ENCODE measurements at regions not wholly inside any gene's neighbourhood (a gene's known extent, or its start where the extent isn't known, plus 50 kb on each side); places are given as distances from the start of the nearest gene placed in this dataset.

DNA sequence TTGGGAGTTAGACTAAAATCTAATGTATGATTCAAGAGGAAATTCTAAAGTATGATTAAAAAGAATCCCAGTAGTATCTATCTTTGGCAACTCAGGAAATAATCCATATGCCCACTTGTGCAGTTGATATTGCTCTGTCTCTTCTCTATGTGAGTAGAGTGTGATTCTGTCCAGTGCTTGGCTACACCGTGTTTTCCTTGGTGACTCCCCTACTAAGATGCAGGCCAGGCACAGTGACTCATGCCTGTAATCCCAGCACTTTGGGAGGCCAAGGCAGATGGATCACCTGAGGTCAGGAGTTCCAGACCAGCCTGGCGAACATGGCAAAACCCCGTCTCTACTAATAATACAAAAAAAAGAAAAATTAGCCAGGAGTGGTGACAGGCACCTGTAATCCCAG lies 495.4 kb downstream of the MAT2B start:
- H3K27ac ChIP-seq (ENCODE audit: low read depth, low read length) = no peak overlapping the region
- no peak overlapping the region for H3K9ac ChIP-seq (ENCODE audit: low read length)
- H3K36me3 ChIP-seq (ENCODE audit: control insufficient read depth, insufficient read depth, low read length) = no peaks in the 10 kb centered on the region
- no peaks in the 10 kb centered on the region for H3K27me3 ChIP-seq (ENCODE audit: control insufficient read depth, insufficient read depth, low read length)
- peaks cover 3% of the 10 kb centered on the region for H3K4me1 ChIP-seq (ENCODE audit: control insufficient read depth, insufficient read depth, low read length)
- no peak overlapping the region for H3K4me3 ChIP-seq (ENCODE audit: low read length)

GRCh38 chr5:164002214-164002613 lies 496.8 kb downstream of the MAT2B start:
- H3K27me3 ChIP-seq (ENCODE audit: control insufficient read depth, insufficient read depth, low read length) = no peaks in the 10 kb centered on the region
- H3K36me3 ChIP-seq (ENCODE audit: control insufficient read depth, insufficient read depth, low read length) = no peaks in the 10 kb centered on the region
- peak overlapping the region; percentile 71 for H3K27ac ChIP-seq (ENCODE audit: low read depth, low read length)
- no peak overlapping the region for H3K9ac ChIP-seq (ENCODE audit: low read length)
- peaks cover 3% of the 10 kb centered on the region for H3K4me1 ChIP-seq (ENCODE audit: control insufficient read depth, insufficient read depth, low read length)
- H3K4me3 ChIP-seq (ENCODE audit: low read length) = no peak overlapping the region

GRCh38 chr5:164002628-164003027 lies 497.2 kb downstream of the MAT2B start:
- Histone ChIP-seq H3K9ac (ENCODE audit: low read length) (no peak overlapping the region), H3K27ac (ENCODE audit: low read depth, low read length) (peak overlapping the region; percentile 71), H3K4me1 (ENCODE audit: control insufficient read depth, insufficient read depth, low read length) (peaks cover 3% of the 10 kb centered on the region), H3K27me3 (ENCODE audit: control insufficient read depth, insufficient read depth, low read length) (no peaks in the 10 kb centered on the region), H3K4me3 (ENCODE audit: low read length) (no peak overlapping the region), H3K36me3 (ENCODE audit: control insufficient read depth, insufficient read depth, low read length) (no peaks in the 10 kb centered on the region)

DNA sequence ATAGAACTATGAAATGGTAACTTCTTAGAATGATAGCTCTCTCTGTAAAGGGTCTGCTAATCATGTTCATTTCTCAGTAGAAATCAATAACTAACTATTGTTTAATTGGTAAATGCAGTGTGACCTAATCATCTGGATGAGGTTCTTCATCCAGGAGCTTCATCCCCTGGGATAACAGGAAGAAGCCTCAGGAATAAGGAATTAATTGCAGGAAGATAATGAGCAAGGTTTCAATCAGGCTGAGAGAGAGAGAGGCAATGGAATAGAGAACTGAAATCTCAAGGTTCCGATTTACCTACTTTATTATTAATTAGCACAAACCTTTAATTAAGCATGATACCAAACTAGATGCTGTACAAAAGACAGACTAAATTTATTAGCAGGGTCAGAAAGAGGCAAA lies 499.7 kb downstream of the MAT2B start:
- Histone ChIP-seq H3K4me1 (ENCODE audit: control insufficient read depth, insufficient read depth, low read length) (peaks cover 3% of the 10 kb centered on the region), H3K9ac (ENCODE audit: low read length) (no peak overlapping the region), H3K27me3 (ENCODE audit: control insufficient read depth, insufficient read depth, low read length) (no peaks in the 10 kb centered on the region), H3K36me3 (ENCODE audit: control insufficient read depth, insufficient read depth, low read length) (no peaks in the 10 kb centered on the region), H3K27ac (ENCODE audit: low read depth, low read length) (no peak overlapping the region), H3K4me3 (ENCODE audit: low read length) (no peak overlapping the region)

DNA sequence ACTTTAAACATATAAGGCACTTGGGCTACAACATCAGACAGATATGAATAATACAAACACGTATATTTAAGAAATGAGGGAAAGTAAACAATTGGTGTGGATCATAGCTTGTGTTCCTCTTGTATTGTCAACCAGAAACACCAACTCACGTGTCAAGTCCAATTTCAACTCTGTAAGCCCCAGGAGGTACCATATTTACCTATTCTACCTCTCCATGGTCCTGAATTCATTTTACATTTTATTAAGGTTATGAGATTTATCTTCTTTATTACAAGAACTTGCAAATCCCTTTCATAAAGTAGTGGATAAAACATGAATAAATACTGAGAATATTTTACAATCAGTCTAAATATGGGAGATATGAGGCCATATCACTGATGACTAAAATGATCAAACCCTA lies 501.6 kb downstream of the MAT2B start:
- Histone ChIP-seq H3K27me3 (ENCODE audit: control insufficient read depth, insufficient read depth, low read length) (no peaks in the 10 kb centered on the region), H3K4me3 (ENCODE audit: low read length) (no peak overlapping the region), H3K36me3 (ENCODE audit: control insufficient read depth, insufficient read depth, low read length) (no peaks in the 10 kb centered on the region), H3K9ac (ENCODE audit: low read length) (no peak overlapping the region), H3K27ac (ENCODE audit: low read depth, low read length) (no peak overlapping the region), H3K4me1 (ENCODE audit: control insufficient read depth, insufficient read depth, low read length) (peaks cover 3% of the 10 kb centered on the region)

DNA sequence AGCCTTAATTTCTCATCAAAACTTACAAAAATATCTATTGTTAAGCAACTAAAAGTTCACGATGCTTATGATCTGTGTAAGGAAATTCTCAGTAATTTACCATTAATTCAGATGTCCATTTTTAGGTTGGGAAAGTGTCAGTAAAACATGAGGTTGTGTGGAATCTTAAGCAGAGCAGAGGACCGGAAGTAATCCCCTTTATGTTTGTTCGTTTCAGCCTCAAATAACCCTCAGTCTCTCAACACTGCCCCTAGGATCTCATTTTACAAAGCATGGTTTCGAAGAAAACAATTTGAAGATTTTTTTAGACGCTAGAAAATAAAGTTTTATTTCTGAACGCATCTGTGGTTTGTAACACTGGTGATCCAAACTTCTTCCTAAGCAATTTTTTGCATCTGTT lies 504.2 kb downstream of the MAT2B start:
- H3K4me3 ChIP-seq (ENCODE audit: low read length) = no peak overlapping the region
- H3K27me3 ChIP-seq (ENCODE audit: control insufficient read depth, insufficient read depth, low read length) = no peaks in the 10 kb centered on the region
- no peak overlapping the region for H3K9ac ChIP-seq (ENCODE audit: low read length)
- no peaks in the 10 kb centered on the region for H3K36me3 ChIP-seq (ENCODE audit: control insufficient read depth, insufficient read depth, low read length)
- H3K27ac ChIP-seq (ENCODE audit: low read depth, low read length) = no peak overlapping the region
- no peaks in the 10 kb centered on the region for H3K4me1 ChIP-seq (ENCODE audit: control insufficient read depth, insufficient read depth, low read length)

DNA sequence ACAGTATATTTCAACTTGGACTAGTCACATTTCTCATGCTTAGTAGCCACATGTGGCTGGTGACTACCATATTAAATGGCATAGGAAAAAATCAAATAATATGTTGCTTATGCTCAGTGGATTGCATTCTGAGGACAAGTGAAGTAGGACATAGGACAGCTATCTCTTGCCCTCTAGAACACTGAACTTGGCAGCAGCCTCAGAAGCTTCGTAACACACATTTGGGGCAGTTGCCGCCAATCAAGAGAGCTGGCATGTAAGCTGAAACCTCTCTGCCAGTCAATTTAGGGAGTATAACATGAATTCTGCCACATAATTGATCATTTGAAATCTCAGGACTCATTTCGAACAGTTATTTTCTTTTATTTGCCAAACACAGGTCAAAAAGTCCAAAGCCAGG lies 505.5 kb downstream of the MAT2B start:
- Histone ChIP-seq H3K27ac (ENCODE audit: low read depth, low read length) (no peak overlapping the region), H3K9ac (ENCODE audit: low read length) (no peak overlapping the region), H3K27me3 (ENCODE audit: control insufficient read depth, insufficient read depth, low read length) (no peaks in the 10 kb centered on the region), H3K4me1 (ENCODE audit: control insufficient read depth, insufficient read depth, low read length) (no peaks in the 10 kb centered on the region), H3K36me3 (ENCODE audit: control insufficient read depth, insufficient read depth, low read length) (no peaks in the 10 kb centered on the region), H3K4me3 (ENCODE audit: low read length) (no peak overlapping the region)

GRCh38 chr5:164012371-164012770 lies 507.0 kb downstream of the MAT2B start:
- Histone ChIP-seq H3K4me1 (ENCODE audit: control insufficient read depth, insufficient read depth, low read length) (no peaks in the 10 kb centered on the region), H3K27ac (ENCODE audit: low read depth, low read length) (no peak overlapping the region), H3K27me3 (ENCODE audit: control insufficient read depth, insufficient read depth, low read length) (no peaks in the 10 kb centered on the region), H3K9ac (ENCODE audit: low read length) (no peak overlapping the region), H3K36me3 (ENCODE audit: control insufficient read depth, insufficient read depth, low read length) (no peaks in the 10 kb centered on the region), H3K4me3 (ENCODE audit: low read length) (no peak overlapping the region)

DNA sequence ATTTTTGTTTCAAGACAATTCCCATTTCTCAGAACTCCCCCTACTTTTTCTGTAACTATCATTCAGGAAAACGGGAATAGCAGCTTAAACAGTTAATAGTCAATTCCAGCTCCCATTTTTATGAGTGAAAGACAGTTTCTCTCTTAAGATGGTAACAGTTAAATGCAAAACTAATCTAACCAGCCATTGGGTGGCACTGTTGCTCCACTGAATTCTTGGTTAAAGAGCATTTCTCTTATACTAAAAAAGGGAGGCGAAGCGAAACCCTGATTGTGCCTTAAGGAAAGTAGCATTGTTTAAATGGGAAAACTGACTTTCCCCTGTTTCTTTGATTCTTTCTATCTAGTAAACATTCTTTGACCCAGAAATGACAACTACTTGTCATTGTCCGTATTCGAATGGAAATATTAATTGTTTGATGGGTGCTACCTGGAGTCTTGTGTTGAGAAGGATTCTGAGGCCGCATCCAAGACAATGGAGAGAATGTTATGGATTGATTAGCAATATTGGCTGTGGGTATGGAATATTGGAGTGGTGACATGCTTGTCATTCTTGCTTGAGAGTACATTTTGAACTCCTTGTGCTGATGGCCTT lies 507.8 kb downstream of the MAT2B start:
- Histone ChIP-seq H3K4me3 (ENCODE audit: low read length) (no peak overlapping the region), H3K9ac (ENCODE audit: low read length) (no peak overlapping the region), H3K36me3 (ENCODE audit: control insufficient read depth, insufficient read depth, low read length) (no peaks in the 10 kb centered on the region)

DNA sequence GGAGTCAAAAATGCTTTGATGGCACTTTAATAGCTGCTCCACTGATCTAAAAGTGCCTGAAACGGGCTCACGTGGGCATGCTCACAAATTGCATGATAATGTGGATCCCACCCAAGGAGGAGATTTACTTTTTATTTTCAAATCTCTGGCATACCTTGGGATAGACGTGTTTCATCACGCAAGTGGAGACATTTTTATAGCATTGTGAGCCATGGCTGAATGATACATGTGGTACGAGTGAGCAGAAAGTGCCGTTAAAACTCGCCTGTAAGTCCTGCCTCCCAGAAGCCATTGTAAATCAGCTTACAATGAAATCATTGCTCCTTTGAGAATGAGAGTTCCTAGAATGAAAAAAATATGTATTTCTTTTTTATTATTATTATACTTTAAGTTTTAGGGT lies 514.7 kb downstream of the MAT2B start:
- Histone ChIP-seq H3K27ac (ENCODE audit: low read depth, low read length) (no peak overlapping the region), H3K4me1 (ENCODE audit: control insufficient read depth, insufficient read depth, low read length) (no peaks in the 10 kb centered on the region), H3K27me3 (ENCODE audit: control insufficient read depth, insufficient read depth, low read length) (no peaks in the 10 kb centered on the region)

More for the DNA sequence above, 507.8 kb downstream of the MAT2B start:
- Histone ChIP-seq H3K4me1 (ENCODE audit: control insufficient read depth, insufficient read depth, low read length) (no peaks in the 10 kb centered on the region), H3K27ac (ENCODE audit: low read depth, low read length) (no peak overlapping the region), H3K27me3 (ENCODE audit: control insufficient read depth, insufficient read depth, low read length) (no peaks in the 10 kb centered on the region)

DNA sequence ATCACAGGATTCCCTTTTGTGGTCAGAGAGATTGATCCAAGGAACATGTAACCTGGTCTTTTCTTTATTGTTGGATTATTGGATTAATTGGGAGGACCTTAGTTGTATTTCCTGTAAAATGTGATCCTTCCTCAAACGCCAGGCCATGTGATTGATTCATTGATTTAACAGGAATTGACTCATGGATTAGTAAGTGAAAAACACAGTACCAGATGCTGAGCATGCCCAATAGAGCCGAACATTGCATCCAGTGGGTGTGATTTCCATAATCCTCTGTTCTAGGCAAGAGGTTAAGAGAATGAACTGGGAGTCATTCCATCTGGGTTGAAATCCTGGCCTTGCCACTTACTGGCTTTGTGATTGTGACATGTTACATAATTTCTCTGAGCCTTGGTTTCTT lies 522.3 kb downstream of the MAT2B start:
- no peak overlapping the region for H3K9ac ChIP-seq (ENCODE audit: low read length)
- H3K4me3 ChIP-seq (ENCODE audit: low read length) = no peak overlapping the region
- H3K27me3 ChIP-seq (ENCODE audit: control insufficient read depth, insufficient read depth, low read length) = no peaks in the 10 kb centered on the region
- no peaks in the 10 kb centered on the region for H3K4me1 ChIP-seq (ENCODE audit: control insufficient read depth, insufficient read depth, low read length)
- no peak overlapping the region for H3K27ac ChIP-seq (ENCODE audit: low read depth, low read length)
- no peaks in the 10 kb centered on the region for H3K36me3 ChIP-seq (ENCODE audit: control insufficient read depth, insufficient read depth, low read length)

More for the DNA sequence above, 514.7 kb downstream of the MAT2B start:
- no peak overlapping the region for H3K9ac ChIP-seq (ENCODE audit: low read length)
- no peak overlapping the region for H3K4me3 ChIP-seq (ENCODE audit: low read length)
- no peaks in the 10 kb centered on the region for H3K36me3 ChIP-seq (ENCODE audit: control insufficient read depth, insufficient read depth, low read length)

DNA sequence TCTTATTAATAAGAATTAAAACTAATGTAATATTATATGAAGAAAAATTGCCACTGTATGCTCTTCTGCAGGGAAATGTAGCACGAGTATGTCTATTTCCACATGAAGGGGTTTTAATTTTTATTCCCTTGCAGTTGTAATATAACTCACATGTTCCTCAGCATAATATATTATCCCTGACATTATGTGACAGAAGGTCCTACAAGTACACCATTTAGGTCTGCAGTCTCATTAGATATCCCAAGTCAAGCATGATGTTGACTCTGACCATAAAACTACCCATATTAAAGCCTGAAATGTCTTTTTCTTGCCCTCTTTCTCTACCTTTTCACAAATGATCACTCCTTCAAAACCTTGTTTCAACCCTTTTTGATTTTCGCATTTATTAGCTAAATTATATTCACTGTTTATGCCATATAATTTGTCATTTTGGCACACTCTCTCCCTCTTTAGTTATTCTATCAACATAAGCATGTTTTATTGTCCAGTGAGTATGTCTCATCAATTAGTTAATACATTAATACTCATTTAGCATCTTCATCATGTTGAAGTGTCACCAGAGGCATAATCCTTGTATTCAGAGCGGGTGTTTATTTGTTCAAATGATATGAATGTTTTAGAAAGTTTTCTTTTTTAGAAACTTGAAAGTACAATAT lies 532.8 kb downstream of the MAT2B start:
- no peak overlapping the region for H3K9ac ChIP-seq (ENCODE audit: low read length)
- no peak overlapping the region for H3K4me3 ChIP-seq (ENCODE audit: low read length)
- no peaks in the 10 kb centered on the region for H3K27me3 ChIP-seq (ENCODE audit: control insufficient read depth, insufficient read depth, low read length)
- no peak overlapping the region for H3K27ac ChIP-seq (ENCODE audit: low read depth, low read length)
- no peaks in the 10 kb centered on the region for H3K4me1 ChIP-seq (ENCODE audit: control insufficient read depth, insufficient read depth, low read length)
- H3K36me3 ChIP-seq (ENCODE audit: control insufficient read depth, insufficient read depth, low read length) = no peaks in the 10 kb centered on the region

DNA sequence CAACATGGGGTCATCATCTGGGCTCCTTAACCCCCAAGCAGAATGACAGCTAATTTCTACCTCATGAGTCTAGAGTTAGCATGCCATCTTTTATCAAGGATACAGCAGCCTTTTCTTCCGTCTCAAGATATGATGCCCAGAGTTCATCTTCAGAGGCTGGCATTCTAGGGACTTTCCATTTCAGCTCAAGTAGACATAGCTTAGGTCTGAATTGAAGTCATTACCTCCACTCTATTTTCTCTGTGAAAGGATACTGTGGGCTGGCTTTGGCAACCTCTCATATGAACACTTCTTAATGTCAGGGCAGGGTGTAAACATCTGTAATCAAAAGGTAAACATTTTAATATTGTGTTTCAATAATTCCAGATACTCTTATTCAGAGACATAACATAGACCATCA lies 535.7 kb downstream of the MAT2B start:
- Histone ChIP-seq H3K4me1 (ENCODE audit: control insufficient read depth, insufficient read depth, low read length) (no peaks in the 10 kb centered on the region), H3K9ac (ENCODE audit: low read length) (no peak overlapping the region), H3K36me3 (ENCODE audit: control insufficient read depth, insufficient read depth, low read length) (no peaks in the 10 kb centered on the region), H3K27me3 (ENCODE audit: control insufficient read depth, insufficient read depth, low read length) (no peaks in the 10 kb centered on the region), H3K27ac (ENCODE audit: low read depth, low read length) (no peak overlapping the region), H3K4me3 (ENCODE audit: low read length) (no peak overlapping the region)

Measured in rectal smooth muscle tissue (tissue), 1 donor.